GM20431 (cell line): ENCODE measurements at regions not wholly inside any gene's neighbourhood (a gene's known extent, or its start where the extent isn't known, plus 50 kb on each side); places are given as distances from the start of the nearest gene placed in this dataset.
"Not testable (repeated sequence)": the region's sequence is repeated elsewhere in the genome, so short reads cannot be mapped to it uniquely, and the experiment has no call there.

Experiments used
- in situ Hi-C: fragments of 300-500 bp; cut with MseI, MboI; formaldehyde crosslinking; loops from one replicate; pipeline ENCODE4 v1.15.0; 2020; ENCODE audit warnings: low sequenced_read_pairs; ENCODE audit not compliant: unreplicated experiment

GRCh38 chr10:55966101-55966500 lies 395.0 kb downstream of the ZWINT start:
- in situ Hi-C loops, result no loop called here

DNA sequence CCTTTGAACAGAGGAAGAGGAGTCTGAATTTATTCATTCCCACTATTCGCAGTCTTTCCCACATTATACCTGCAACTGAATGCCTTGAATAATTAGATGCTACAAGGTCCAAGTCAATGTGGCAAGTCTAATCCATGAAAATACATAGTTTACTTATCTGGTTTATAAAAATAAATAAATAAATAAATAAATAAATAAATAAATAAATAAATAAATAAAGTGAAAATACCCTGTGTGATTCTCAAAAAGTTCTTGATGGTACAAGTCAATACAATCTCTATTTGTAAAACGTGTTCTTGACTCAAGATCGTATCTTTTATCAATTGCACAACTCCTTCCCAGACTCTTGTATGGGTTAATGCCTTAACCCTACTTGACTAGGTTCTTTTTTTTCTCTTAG lies 417.7 kb downstream of the ZWINT start:
- in situ Hi-C loops, result no loop called here

GRCh38 chr10:55929291-55929690 lies 431.8 kb downstream of the ZWINT start:
- in situ Hi-C loops, result no loop called here

- in situ Hi-C loops, result not testable (repeated sequence)
These were observed 461.4 kb downstream of the ZWINT start for GRCh38 chr10:55899472-55900147.

- in situ Hi-C loops, result no loop called here
These were observed 463.6 kb downstream of the ZWINT start for GRCh38 chr10:55897490-55897921.

GRCh38 chr10:55892276-55892675 lies 468.8 kb downstream of the ZWINT start:
- in situ Hi-C loops, result no loop called here

GRCh38 chr10:55881588-55881987 lies 479.5 kb downstream of the ZWINT start:
- in situ Hi-C loops, result no loop called here

GRCh38 chr10:55873485-55873884 lies 487.6 kb downstream of the ZWINT start:
- in situ Hi-C loops, result no loop called here

DNA sequence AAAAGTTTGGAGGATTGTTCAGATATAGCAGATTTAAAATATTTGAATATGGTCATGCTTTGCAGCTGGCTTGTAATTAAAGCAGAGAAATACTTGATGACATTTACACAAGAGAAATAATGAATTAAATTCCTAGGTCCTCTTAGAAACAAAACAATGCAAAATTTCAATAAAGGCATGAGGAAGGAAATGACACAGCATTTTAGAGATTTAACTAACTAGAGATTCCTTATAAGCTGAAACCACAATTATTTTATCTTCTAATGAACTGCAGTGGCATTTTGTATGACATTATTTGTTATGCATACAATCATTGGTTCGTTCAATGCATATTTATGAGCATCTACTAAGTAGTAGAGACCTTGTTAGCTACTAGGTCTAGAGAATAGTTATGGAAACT lies 490.9 kb downstream of the ZWINT start:
- in situ Hi-C loops, result no loop called here

DNA sequence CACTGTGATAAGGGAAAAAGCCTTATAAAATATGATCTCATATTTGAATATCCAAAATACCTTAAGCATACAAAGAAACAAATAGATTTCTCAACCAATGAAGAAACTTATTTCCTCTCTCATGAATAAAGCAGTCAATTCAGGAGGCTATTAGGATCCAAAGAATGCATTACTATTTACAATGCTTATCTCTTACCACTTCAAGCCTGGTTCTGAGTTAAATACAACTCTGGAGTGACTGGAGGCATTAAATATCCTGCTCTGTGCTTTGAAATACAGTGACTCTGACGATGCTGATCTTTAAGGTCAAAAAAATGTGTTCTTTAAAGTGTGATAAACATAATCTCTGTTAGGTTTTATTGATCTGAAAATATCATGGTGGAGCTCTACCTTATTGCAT lies 493.2 kb downstream of the ZWINT start:
- in situ Hi-C loops, result no loop called here

DNA sequence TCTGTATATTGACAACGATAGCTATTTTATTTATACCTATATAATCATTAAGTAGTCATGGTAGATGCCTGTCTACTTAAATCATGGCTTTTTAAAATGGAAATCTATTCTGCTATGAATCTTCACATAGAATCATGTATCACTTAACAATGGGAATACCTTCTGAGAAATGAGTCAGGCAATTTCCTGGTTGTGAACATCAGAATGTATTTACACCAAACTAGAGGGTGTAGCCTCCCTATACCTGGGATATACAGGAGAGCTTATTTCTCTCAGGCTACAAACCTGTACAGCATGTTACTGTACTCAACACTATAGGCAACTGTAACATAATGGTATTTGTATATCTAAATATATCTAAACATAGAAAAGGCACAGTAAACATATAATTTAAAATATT lies 502.3 kb downstream of the ZWINT start:
- in situ Hi-C loops, result no loop called here

- in situ Hi-C loops, result no loop called here
These were observed 508.2 kb downstream of the ZWINT start for GRCh38 chr10:55852900-55853299.

DNA sequence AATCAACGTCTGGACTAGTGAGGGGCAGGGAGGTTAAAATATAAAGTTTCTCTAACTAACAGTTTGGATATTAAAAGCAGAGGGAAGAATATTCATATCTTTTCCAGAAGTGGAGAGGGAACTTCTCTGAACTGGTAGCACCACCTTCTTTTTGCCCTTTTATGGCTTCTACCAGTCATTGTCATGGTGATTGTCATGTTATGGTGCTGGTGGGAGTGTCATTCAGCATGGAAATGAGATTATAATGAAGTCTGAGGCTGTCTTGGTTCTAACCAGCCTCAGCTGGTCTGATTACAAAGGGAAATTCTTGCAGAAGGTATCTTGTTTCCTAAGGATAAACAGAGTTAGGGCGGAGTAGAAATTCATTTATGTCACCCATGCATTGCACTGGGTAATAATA lies 523.8 kb downstream of the ZWINT start:
- in situ Hi-C loops, result no loop called here

- in situ Hi-C loops, result no loop called here
These were observed 539.0 kb downstream of the ZWINT start for GRCh38 chr10:55822096-55822495.

DNA sequence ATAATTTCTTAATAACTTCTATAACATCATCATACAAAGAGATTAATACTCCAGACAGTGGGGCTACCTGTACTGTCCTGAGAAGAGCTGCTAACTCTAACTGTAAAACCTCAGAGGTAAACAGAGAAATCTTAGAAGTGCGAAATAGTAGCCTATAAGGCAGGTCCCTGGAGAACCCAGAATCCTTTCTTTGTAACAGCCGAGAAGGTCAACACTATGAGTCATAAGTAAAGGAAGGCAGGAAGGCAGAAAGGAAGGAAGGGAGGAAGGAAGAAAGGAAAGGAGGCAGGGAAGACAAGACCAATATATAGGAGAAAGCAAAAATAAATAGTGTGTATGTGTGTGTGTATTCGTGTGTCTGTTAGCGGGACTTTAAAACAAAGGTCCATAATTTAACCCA lies 540.6 kb downstream of the ZWINT start:
- in situ Hi-C loops, result no loop called here

DNA sequence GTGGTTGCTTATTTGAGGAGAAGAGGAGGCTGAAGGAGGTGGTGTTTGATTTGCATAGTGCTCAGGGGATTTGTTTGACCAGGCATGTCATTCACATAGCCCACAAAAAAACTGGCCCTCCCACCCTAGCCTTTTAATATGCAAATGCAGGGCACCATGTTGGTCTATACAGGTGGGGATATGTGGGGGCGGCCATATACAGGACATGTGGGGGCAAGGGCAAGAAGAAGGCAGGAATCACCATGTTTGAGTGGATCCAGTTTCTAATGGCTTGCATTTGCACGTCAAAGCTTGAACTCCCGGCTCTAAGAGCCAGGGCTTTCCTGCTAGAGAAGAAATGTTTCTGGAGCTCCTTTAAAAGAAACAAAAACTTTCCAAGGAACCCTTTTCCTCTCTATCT lies 541.0 kb downstream of the ZWINT start:
- in situ Hi-C loops, result no loop called here

GRCh38 chr10:55813451-55814170 lies 547.4 kb downstream of the ZWINT start:
- in situ Hi-C loops, result no loop called here

DNA sequence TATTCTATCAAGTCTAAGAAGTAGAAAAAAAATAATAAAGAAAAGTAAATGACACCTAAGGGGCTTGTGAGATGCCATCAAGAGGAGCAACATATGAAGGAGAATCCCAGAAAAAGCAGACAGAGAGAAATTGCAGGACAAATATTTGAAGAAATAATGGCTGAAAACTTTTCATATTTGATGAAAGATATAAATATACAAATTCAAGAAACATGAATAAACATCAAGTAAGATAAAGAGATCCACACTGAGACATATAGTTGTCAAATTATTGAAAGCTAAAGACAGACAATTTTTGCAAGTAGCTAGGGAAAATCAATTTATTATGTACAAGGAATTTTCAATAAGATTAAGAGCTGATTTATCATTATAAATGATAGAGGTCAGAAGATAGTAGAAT lies 558.0 kb downstream of the ZWINT start:
- in situ Hi-C loops, result no loop called here

GRCh38 chr10:55801353-55801661 lies 559.8 kb downstream of the ZWINT start:
- in situ Hi-C loops, result no loop called here

DNA sequence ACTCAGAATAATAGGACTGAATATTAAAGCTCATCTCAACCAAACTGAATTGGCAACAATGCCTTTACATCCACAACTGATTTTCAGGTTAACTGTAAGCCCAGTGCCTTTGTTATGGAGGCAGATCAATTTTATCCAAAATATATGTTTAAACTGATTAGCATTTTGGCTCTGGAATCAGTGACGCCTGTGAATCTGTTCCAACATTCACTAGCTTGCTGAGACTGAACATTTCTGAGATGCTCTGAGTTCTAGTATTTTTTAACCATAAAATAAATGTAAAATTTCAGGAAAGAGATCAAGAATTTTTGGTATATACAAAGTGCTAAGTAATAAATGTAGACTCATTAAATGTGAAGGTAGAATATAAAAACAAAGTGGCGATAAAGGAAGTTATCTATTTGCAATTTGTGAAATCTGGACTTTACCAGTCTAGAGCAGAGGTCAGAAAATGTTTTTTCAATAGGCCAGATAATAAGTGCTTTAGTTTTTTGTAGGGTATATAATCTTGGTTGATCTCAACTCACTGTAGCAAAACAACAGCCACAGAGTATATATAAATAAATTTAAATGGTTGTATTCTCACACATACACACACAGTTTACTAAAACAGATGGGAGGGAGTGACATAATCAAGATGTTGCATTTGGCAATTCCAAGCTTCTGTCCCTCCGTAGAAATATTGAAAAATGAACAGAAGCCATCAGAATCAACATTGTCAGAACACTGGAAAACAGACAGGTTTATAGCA lies 560.3 kb downstream of the ZWINT start:
- in situ Hi-C loops, result no loop called here

DNA sequence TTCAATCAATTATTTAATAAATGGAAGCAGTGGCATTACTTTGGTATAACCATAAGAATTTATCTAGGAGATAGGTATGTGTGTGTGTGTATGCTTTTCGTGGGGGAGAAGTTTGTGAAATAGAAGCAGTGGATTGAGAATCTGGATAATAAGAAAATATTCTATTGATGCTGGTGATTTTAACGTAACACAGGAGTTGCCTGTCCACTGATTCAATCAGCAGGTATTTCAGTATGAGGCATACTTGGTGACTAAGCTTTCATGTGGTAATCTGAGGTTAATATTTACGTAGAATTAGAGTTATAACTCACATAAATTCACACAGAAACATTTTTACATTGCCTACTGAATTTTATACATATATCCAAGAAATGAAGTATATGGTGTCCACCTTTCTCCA lies 568.0 kb downstream of the ZWINT start:
- in situ Hi-C loops, result no loop called here
